Right cardiac atrium (tissue), 5 donors: ENCODE measurements at regions not wholly inside any gene's neighbourhood (a gene's known extent, or its start where the extent isn't known, plus 50 kb on each side); places are given as distances from the start of the nearest gene placed in this dataset.

ENCODE experiments used
- ATAC-seq, 2 donors: fragments of 200-7000 bp; cut with Tn5 transposase; one replicate each; pipeline versions ENCODE4 v1.8.0 to v1.9.1; 2020; ENCODE audit warnings: moderate library complexity in 2 of 2, mild to moderate bottlenecking in 1 of 2
- DNase-seq, 3 donors: peaks; one replicate each; pipeline ENCODE4 v3.0.0-alpha.2; 2020
- H3K27ac ChIP-seq: one replicate; pipeline ENCODE4 v1.5.1; 2013; ENCODE audit warnings: mild to moderate bottlenecking, low read length, control low read depth, moderate library complexity
- H3K27me3 ChIP-seq: one replicate; pipeline ENCODE4 v1.6.1; 2013; ENCODE audit not compliant: control insufficient read depth, insufficient read depth
- H3K4me1 ChIP-seq: one replicate; pipeline ENCODE4 v1.6.1; 2013; ENCODE audit warnings: low read length; ENCODE audit not compliant: control insufficient read depth, insufficient read depth
- H3K4me3 ChIP-seq: one replicate; pipeline ENCODE4 v1.5.1; 2013; ENCODE audit warnings: low read length, control low read depth
- H3K9me3 ChIP-seq: one replicate; pipeline ENCODE4 v1.6.1; 2013; ENCODE audit warnings: low read length; ENCODE audit not compliant: control insufficient read depth
- WGBS: extraction: QIAGEN DNeasy Blood & Tissue Kit; methylation state at CpG from one replicate; pipeline ENCODE4 v1.1.7; 2013; 5-methylcytosine and 5-hydroxymethylcytosine counted together
- intact Hi-C, 4 donors: fragments of 100-400 bp; cut with DNase I; formaldehyde crosslinking; loops; one replicate each; pipeline versions ENCODE4 v1.11.0 to v1.14.0; 2022 to 2023
- donor health status: healthy with polysubstance abuse.
- donor health status: DM: no; HTN: yes; CAD: no.
- donor health status: DM: no; HTN: no; CAD: no.
- donor health status: DM: no; HTN: yes; CAD: no; lungs with severe emphysema.
- donor health status: DM: yes; HTN: yes; CAD: no.

GRCh38 chr13:40336228-40337221 is 329.9 kb downstream of the FOXO1 start:
- no peaks in the 10 kb centered on the region for H3K27me3 ChIP-seq
- ATAC-seq (peak in 1 of 2 donors; percentile 67), DNase-seq (no peak)
- no peak overlapping the region for H3K4me3 ChIP-seq
- no peaks in the 10 kb centered on the region for H3K9me3 ChIP-seq
- no peak overlapping the region for H3K27ac ChIP-seq
- 76% methylated on average over 7 of the region's 7 CpGs for WGBS
- intact Hi-C loops: no loop called here
- H3K4me1 ChIP-seq: peaks cover 8% of the 10 kb centered on the region

- no peak overlapping the region for H3K4me3 ChIP-seq
- no peak overlapping the region for H3K27ac ChIP-seq
- intact Hi-C loops: no loop called here
- DNase-seq (no peak), ATAC-seq (no peak)
- no peaks in the 10 kb centered on the region for H3K27me3 ChIP-seq
- H3K4me1 ChIP-seq: peaks cover 8% of the 10 kb centered on the region
- 84% methylated on average over 6 of the region's 6 CpGs for WGBS
- no peaks in the 10 kb centered on the region for H3K9me3 ChIP-seq
Measured at GRCh38 chr13:40337651-40338050, 328.8 kb downstream of the FOXO1 start.

GRCh38 chr13:40338217-40338616 is 328.2 kb downstream of the FOXO1 start:
- no peak for DNase-seq
- no peaks in the 10 kb centered on the region for H3K9me3 ChIP-seq
- no peak for ATAC-seq
- intact Hi-C loops: no loop called here
- H3K4me3 ChIP-seq: no peak overlapping the region
- H3K27me3 ChIP-seq: no peaks in the 10 kb centered on the region
- no peak overlapping the region for H3K27ac ChIP-seq
- peaks cover 8% of the 10 kb centered on the region for H3K4me1 ChIP-seq
- WGBS: 96% methylated on average over 5 of the region's 5 CpGs

- 73% methylated on average over 6 of the region's 6 CpGs for WGBS
- Histone ChIP-seq H3K9me3 (no peaks in the 10 kb centered on the region), H3K27me3 (no peaks in the 10 kb centered on the region), H3K4me1 (peaks cover 12% of the 10 kb centered on the region), H3K4me3 (no peak overlapping the region), H3K27ac (no peak overlapping the region)
- intact Hi-C loops: no loop called here
- ATAC-seq (no peak), DNase-seq (no peak)
Measured at GRCh38 chr13:40340368-40341095, 325.9 kb downstream of the FOXO1 start.

- ATAC-seq (no peak), DNase-seq (no peak)
- no peak overlapping the region for H3K4me3 ChIP-seq
- H3K4me1 ChIP-seq: peaks cover 15% of the 10 kb centered on the region
- no peaks in the 10 kb centered on the region for H3K27me3 ChIP-seq
- WGBS: 52% methylated on average over 1 of the region's 1 CpG
- no peak overlapping the region for H3K27ac ChIP-seq
- H3K9me3 ChIP-seq: no peaks in the 10 kb centered on the region
- intact Hi-C loops: no loop called here
Measured at GRCh38 chr13:40341096-40341471, 325.4 kb downstream of the FOXO1 start.

GRCh38 chr13:40341501-40341900 is 324.9 kb downstream of the FOXO1 start:
- ATAC-seq (no peak), DNase-seq (no peak)
- Histone ChIP-seq H3K9me3 (no peaks in the 10 kb centered on the region), H3K4me3 (no peak overlapping the region), H3K4me1 (peaks cover 12% of the 10 kb centered on the region), H3K27me3 (no peaks in the 10 kb centered on the region), H3K27ac (no peak overlapping the region)
- WGBS: 98% methylated on average over 3 of the region's 3 CpGs
- intact Hi-C loops: no loop called here

- no peak overlapping the region for H3K27ac ChIP-seq
- no peak for ATAC-seq
Measured at GRCh38 chr13:40342461-40342860, 324.0 kb downstream of the FOXO1 start.

GRCh38 chr13:40342901-40343300 is 323.5 kb downstream of the FOXO1 start:
- H3K9me3 ChIP-seq: no peaks in the 10 kb centered on the region
- no peak overlapping the region for H3K27ac ChIP-seq
- H3K4me3 ChIP-seq: no peak overlapping the region
- DNase-seq (no peak), ATAC-seq (no peak)
- 88% methylated on average over 3 of the region's 3 CpGs for WGBS
- intact Hi-C loops: no loop called here
- H3K27me3 ChIP-seq: no peaks in the 10 kb centered on the region
- peaks cover 12% of the 10 kb centered on the region for H3K4me1 ChIP-seq

More at GRCh38 chr13:40342461-40342860, 324.0 kb downstream of the FOXO1 start:
- DNase-seq: no peak
- no peak overlapping the region for H3K4me3 ChIP-seq
- no peaks in the 10 kb centered on the region for H3K9me3 ChIP-seq
- intact Hi-C loops: no loop called here
- WGBS: 84% methylated on average over 7 of the region's 7 CpGs
- H3K4me1 ChIP-seq: peaks cover 12% of the 10 kb centered on the region
- no peaks in the 10 kb centered on the region for H3K27me3 ChIP-seq

- ATAC-seq (no peak), DNase-seq (no peak)
- 75% methylated on average over 3 of the region's 3 CpGs for WGBS
- no peak overlapping the region for H3K27ac ChIP-seq
- intact Hi-C loops: no loop called here
- H3K27me3 ChIP-seq: no peaks in the 10 kb centered on the region
- no peak overlapping the region for H3K4me3 ChIP-seq
- no peaks in the 10 kb centered on the region for H3K9me3 ChIP-seq
- H3K4me1 ChIP-seq: peaks cover 12% of the 10 kb centered on the region
Measured at GRCh38 chr13:40343550-40344269, 322.7 kb downstream of the FOXO1 start.

- DNase-seq (no peak), ATAC-seq (peak; percentile 38 to 46)
- H3K4me3 ChIP-seq: no peak overlapping the region
- no peaks in the 10 kb centered on the region for H3K9me3 ChIP-seq
- 53% methylated on average over 11 of the region's 11 CpGs for WGBS
- H3K27ac ChIP-seq: no peak overlapping the region
- H3K27me3 ChIP-seq: no peaks in the 10 kb centered on the region
- intact Hi-C loops: no loop called here
- peaks cover 14% of the 10 kb centered on the region for H3K4me1 ChIP-seq
Measured at GRCh38 chr13:40344270-40345148, 321.9 kb downstream of the FOXO1 start.
